Testis (tissue), 2 donors: ENCODE measurements at regions not wholly inside any gene's neighbourhood (a gene's known extent, or its start where the extent isn't known, plus 50 kb on each side); places are given as distances from the start of the nearest gene placed in this dataset.

Experiments used
- CTCF ChIP-seq, 3 experiments: fragments of 450-650 bp in 2 of 3; fragments of 200-600 bp in 1 of 3; sonication (generic) in 1 of 3; IDR thresholded peaks; one replicate each; pipeline ENCODE4 v1.5.1; 2016 to 2019; ENCODE audit warnings: antibody characterized with exemption in 3 of 3, mild to moderate bottlenecking in 2 of 3, moderate library complexity in 1 of 3
- POLR2A ChIP-seq: fragments of 450-650 bp; IDR thresholded peaks from one replicate; pipeline ENCODE4 v1.6.1; 2017; ENCODE audit warnings: antibody characterized with exemption, mild to moderate bottlenecking, moderate library complexity

- no peak for TF ChIP-seq POLR2A
- no peak for TF ChIP-seq CTCF (IDR thresholded peaks at IDR 0.05)
Measured at GRCh38 chr7:138226745-138227279, 150.6 kb downstream of the AKR1D1 start.
